ENCODE measurements at regions not wholly inside any gene's neighbourhood (a gene's known extent, or its start where the extent isn't known, plus 50 kb on each side); places are given as distances from the start of the nearest gene placed in this dataset.

DNA sequence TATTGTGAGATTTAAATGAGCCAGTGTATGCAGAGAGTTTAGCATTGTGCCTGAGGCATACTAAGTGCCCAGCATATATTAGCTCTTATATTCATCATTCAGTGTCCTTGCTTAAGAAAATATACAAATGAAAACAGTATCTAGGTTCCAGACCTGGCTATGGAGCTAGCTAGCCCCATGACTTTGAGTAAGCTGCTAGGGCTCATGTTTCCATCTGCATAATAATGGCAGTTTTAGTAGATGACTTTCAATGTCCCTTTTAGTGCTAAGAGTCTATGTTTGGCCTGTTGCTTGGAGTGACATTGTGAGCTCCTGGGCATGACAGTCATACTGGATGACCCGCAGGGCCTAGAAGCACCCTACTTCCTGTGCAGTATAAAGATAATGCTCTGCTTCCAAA lies 435.3 kb downstream of the ZIC3 start:
- in situ Hi-C loops (cut with MboI) = no loop called here
- no TSS peak for BruUV-seq (replicated peaks)
- Histone ChIP-seq H3K27ac (ENCODE audit: extremely low read depth, low read depth, low read length) (no peak overlapping the region), H4K20me1 (replicated peaks; ENCODE audit: control insufficient read depth, insufficient read depth, low read length) (no peaks in the 10 kb centered on the region), H3K27me3 (ENCODE audit: control insufficient read depth in 2 of 2, insufficient read depth in 2 of 2, low read length in 2 of 2) (no peaks in the 10 kb centered on the region), H3K9me1 (ENCODE audit: control insufficient read depth, insufficient read depth, low read length) (no peaks in the 10 kb centered on the region), H3K9me3 (replicated peaks; ENCODE audit: control insufficient read depth, insufficient read depth, low read depth, low read length) (no peaks in the 10 kb centered on the region), H3K9ac (ENCODE audit: insufficient read depth in 1 of 2, low read depth in 2 of 2, low read length in 2 of 2) (no peak overlapping the region), H2AFZ (ENCODE audit: low read depth, low read length) (no peak overlapping the region), H3K79me2 (ENCODE audit: control insufficient read depth, insufficient read depth, low read length) (no peaks in the 10 kb centered on the region), H3K4me3 (no peak overlapping the region), H3K4me1 (replicated peaks in 1 of 2; ENCODE audit: control insufficient read depth in 2 of 2, insufficient read depth in 2 of 2, low read length in 2 of 2) (no peaks in the 10 kb centered on the region), H3K4me2 (ENCODE audit: insufficient read depth, low read length) (no peak overlapping the region), H3K36me3 (ENCODE audit: control insufficient read depth, insufficient read depth, low read length) (no peaks in the 10 kb centered on the region)
- FAIRE-seq (no peak), DNase-seq (ENCODE audit: extremely low read depth in 1 of 4, low spot score in 3 of 4) (no peak), ATAC-seq (no peak)
- intact Hi-C loops (cut with micrococcal nuclease) = no loop called here
- TF ChIP-seq HNRNPH1 (optimal IDR thresholded peaks at IDR 0.05; ENCODE audit: low read depth, low read length) = no peak
- ChIA-PET POLR2A (no interaction called here), CTCF (ENCODE audit: low intra/inter-chr PET ratio) (no interaction called here)
- WGBS (ENCODE audit: insufficient coverage, low coverage, missing lambda C conversion rate) = 7% methylated on average over 1 of the region's 1 CpG

DNA sequence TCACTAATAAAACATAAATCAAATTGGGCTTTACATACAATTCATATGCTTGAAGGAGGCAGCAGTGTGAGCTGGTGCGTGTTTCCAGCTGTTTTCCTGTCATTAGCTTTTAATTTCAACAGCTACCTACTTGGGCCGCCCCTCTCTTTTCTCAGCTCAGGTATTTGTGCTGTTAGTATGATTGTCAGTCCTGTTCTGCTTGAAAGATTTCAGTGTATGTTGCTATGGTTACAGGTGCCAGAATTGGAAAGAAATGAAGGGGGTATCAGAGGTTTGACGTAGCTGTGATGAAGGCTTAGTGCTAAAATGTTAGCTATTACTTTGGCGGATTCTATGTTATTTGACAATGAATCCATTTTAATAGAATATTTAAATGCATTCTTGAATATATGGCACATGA lies 440.3 kb downstream of the ZIC3 start:
- Histone ChIP-seq H2AFZ (ENCODE audit: low read depth, low read length) (no peak overlapping the region), H3K9me3 (replicated peaks; ENCODE audit: control insufficient read depth, insufficient read depth, low read depth, low read length) (no peaks in the 10 kb centered on the region), H4K20me1 (replicated peaks; ENCODE audit: control insufficient read depth, insufficient read depth, low read length) (no peaks in the 10 kb centered on the region), H3K9me1 (ENCODE audit: control insufficient read depth, insufficient read depth, low read length) (no peaks in the 10 kb centered on the region), H3K79me2 (ENCODE audit: control insufficient read depth, insufficient read depth, low read length) (no peaks in the 10 kb centered on the region), H3K4me2 (ENCODE audit: insufficient read depth, low read length) (no peak overlapping the region), H3K9ac (ENCODE audit: insufficient read depth in 1 of 2, low read depth in 2 of 2, low read length in 2 of 2) (no peak overlapping the region), H3K4me1 (replicated peaks in 1 of 2; ENCODE audit: control insufficient read depth in 2 of 2, insufficient read depth in 2 of 2, low read length in 2 of 2) (no peaks in the 10 kb centered on the region), H3K4me3 (no peak overlapping the region), H3K36me3 (ENCODE audit: control insufficient read depth, insufficient read depth, low read length) (no peaks in the 10 kb centered on the region), H3K27ac (ENCODE audit: extremely low read depth, low read depth, low read length) (no peak overlapping the region), H3K27me3 (ENCODE audit: control insufficient read depth in 2 of 2, insufficient read depth in 2 of 2, low read length in 2 of 2) (no peaks in the 10 kb centered on the region)
- BruUV-seq (replicated peaks) = no TSS peak
- FAIRE-seq (no peak), DNase-seq (ENCODE audit: extremely low read depth in 1 of 4, low spot score in 3 of 4) (no peak), ATAC-seq (no peak)
- WGBS (ENCODE audit: insufficient coverage, low coverage, missing lambda C conversion rate) = 0% methylated on average over 4 of the region's 4 CpGs
- POLR2A ChIA-PET = no interaction called here
- CTCF ChIA-PET (ENCODE audit: low intra/inter-chr PET ratio) = no interaction called here
- intact Hi-C loops (cut with micrococcal nuclease) (no loop called here), in situ Hi-C loops (cut with MboI) (no loop called here)
- TF ChIP-seq C11orf30 (IDR thresholded peaks at IDR 0.05; ENCODE audit: low read depth) (no peak), RFX1 (IDR thresholded peaks at IDR 0.05) (peak; percentile 49)

All from K562 (cell line).